GM12892 (cell line): ENCODE measurements at regions not wholly inside any gene's neighbourhood (a gene's known extent, or its start where the extent isn't known, plus 50 kb on each side); places are given as distances from the start of the nearest gene placed in this dataset.

Source experiments
- DNase-seq: peaks from one replicate; pipeline ENCODE4 v3.0.0; 2011; ENCODE audit not compliant: insufficient read length
- FAIRE-seq: peaks from 2 replicates; lab custom pipeline; 2011; peaks lifted over from hg19 to GRCh38; lab: Jason Lieb, UNC
- POLR2A ChIP-seq: IDR thresholded peaks from 2 replicates; pipeline ENCODE4 v1.6.1; 2011; ENCODE audit warnings: low read depth, low read length, control low read depth
- POLR2AphosphoS5 ChIP-seq: IDR thresholded peaks from 2 replicates; pipeline ENCODE4 v1.6.1; 2011; ENCODE audit warnings: low read depth, low read length, control low read depth
- TAF1 ChIP-seq: IDR thresholded peaks from 2 replicates; pipeline ENCODE4 v1.6.1; 2011; ENCODE audit warnings: low read depth, mild to moderate bottlenecking, control low read depth, low read length, borderline replicate concordance

DNA sequence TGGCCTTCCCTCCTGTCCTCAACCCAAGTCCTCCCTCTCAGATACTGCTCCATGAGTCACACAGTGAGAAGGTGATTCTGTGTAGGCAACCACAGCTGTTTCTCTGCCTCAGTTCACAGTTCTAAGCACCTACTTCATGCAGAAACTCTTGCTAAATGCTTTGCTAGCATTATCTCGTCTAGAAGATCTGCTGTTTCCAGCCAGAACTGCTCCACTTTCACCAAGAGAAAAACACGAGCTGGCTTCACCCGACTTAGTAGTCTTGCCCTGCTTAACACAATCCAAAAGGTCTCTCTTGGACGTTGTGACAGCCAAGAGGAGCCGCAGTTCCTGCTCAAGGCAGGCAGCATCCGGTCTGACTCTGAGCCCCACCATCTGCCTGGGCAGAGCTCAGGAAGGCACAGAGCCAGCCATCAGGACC is 272.1 kb downstream of the UACA start:
- DNase-seq (no peak), FAIRE-seq (no peak)
- TF ChIP-seq POLR2A (no peak), POLR2AphosphoS5 (no peak), TAF1 (no peak)

DNA sequence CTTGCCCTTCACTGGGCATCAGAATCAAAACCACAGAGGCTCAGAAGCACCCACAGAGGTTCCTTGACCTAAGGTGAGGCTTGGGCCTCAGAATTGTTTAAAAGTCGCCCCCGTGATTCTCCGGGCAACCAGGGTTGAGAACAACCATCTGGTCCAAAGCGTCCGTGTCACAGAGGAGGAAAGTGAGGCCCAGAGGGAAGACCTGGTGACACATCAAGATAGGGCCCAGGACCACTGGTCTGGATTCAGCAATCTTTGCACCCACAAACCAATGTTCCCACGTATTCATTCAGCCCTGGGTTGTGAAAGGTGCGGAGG is 272.6 kb downstream of the UACA start:
- TF ChIP-seq POLR2A: no peak
- TF ChIP-seq TAF1: no peak
- TF ChIP-seq POLR2AphosphoS5: no peak
- FAIRE-seq (no peak), DNase-seq (no peak)

DNA sequence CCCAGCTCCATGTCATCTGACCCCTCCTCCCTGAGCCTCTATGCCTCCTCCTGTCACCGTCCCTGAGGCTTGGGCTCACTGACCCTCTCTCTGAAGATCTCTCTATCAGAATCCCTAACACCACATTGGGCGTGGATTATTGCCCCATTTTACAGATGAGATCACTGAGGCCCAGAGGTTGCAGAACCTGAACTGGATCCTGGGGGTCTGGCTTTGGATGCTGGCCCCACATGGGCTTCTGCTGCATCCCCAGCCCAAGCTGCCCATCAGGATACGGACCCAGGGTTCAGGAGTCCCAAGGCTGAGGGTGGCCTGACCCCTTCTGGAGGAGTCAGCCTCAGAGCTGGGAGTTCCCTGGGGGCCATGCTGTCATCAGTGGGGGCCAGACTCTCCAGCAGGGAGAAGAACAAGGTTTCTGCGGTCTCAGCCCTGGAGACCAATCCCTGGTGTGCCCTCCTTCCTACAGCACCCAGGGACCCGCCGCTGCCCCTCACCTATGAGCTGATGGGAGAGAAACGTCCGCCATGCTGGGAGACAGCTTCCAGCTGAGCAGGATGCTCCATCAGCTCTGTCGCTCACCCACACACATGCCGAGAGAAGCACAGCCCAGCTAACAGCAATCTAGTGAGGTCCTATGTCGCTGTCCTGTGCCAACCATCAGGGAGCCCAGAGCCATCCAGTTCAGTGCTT is 273.1 kb downstream of the UACA start:
- TF ChIP-seq POLR2AphosphoS5: no peak
- TF ChIP-seq POLR2A: no peak
- TF ChIP-seq TAF1: no peak
- FAIRE-seq: no peak

DNA sequence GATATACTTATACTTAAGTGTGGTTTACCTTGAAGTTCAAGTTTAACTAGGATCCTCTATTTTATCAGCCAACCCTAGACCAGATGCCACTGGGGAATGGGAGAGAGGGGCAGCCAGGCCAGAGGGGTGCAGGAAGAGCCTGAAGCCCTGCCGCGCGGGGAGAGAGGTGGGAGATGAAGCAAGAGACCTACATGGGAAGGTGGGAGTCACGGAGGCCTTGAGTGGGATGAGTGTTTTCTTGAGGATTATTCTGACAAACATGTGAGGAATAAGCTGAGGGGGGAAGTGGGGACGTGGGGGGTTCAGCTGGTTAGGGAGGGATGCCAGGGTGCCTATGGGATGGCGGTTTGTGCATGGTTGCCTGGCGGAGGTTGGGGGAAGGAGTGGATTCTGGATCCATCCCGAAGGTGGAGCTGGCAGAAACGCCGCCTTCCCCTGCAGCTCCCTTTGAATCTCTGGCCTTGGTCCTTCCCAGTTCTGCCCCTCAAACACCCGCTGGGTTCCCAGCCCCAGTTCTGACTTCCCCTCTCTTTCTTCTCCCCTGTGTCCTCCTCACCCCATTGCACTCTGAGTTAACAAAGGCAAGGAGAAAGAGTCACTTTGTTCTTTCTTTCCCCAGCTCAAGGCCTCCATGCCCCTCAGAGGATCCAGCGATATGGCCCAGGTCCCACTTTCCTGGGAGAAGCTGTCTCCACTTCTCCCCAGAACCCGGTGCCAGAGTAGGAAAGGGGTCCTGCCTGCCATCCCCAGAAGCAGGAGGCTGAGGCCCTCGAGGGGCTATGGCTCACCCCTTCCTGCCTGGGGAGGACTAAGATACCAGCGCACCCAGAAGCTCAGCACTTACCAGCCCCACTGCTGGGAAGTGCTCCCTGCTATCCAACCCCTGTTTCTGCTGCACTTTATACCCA is 274.2 kb downstream of the UACA start:
- DNase-seq (no peak), FAIRE-seq (no peak)
- TF ChIP-seq POLR2A: no peak
- no peak for TF ChIP-seq TAF1
- TF ChIP-seq POLR2AphosphoS5: no peak

More for the DNA sequence above, 273.1 kb downstream of the UACA start:
- no peak for DNase-seq

DNA sequence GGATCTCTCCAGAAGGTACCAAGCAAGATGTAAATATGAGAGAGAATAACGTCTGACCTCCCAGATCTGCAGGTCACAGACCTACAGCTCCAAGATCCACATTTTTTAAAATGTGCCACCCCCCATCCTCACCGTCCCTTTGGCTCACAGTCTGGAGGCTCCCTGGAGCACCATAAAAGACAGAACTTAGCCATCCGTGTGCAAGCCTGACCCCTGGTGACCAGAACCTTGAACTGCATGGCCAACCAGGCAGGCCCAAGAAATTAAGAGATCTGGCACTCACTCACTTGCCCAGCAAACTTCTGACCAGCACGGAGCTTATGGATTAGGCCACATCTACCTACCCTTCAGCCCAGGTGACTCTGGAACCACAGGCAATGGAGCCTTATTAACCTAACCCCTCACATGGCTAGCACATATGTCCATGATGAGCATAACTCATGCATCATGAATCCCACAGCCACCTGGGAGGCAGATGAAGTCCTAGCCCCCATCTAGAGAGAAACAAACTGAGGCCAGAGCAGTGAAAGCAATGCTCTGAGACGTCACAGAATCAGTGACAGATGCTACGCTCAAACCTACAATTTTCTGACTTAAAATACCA is 275.3 kb downstream of the UACA start:
- no peak for DNase-seq
- TF ChIP-seq POLR2A: no peak
- no peak for TF ChIP-seq TAF1
- no peak for TF ChIP-seq POLR2AphosphoS5
- peak; percentile 77 for FAIRE-seq

DNA sequence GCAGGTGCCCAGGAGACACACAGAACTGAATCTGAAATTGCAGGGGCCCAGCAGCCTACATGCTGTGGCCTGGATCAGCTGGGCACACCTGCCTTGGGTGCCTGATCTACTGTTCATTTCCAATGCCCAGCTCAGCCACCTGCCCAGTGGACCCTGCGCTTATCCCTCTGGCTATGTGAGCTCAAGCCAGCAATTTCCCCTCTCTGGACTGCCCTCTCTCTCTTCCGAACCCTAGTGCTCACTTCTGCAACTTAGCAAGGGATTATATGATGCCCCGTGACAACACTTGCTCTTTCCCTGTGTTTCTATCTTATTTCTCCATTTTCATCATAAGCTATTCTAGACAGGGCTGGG is 276.0 kb downstream of the UACA start:
- TF ChIP-seq POLR2A (no peak), POLR2AphosphoS5 (no peak), TAF1 (no peak)
- DNase-seq (no peak), FAIRE-seq (no peak)

DNA sequence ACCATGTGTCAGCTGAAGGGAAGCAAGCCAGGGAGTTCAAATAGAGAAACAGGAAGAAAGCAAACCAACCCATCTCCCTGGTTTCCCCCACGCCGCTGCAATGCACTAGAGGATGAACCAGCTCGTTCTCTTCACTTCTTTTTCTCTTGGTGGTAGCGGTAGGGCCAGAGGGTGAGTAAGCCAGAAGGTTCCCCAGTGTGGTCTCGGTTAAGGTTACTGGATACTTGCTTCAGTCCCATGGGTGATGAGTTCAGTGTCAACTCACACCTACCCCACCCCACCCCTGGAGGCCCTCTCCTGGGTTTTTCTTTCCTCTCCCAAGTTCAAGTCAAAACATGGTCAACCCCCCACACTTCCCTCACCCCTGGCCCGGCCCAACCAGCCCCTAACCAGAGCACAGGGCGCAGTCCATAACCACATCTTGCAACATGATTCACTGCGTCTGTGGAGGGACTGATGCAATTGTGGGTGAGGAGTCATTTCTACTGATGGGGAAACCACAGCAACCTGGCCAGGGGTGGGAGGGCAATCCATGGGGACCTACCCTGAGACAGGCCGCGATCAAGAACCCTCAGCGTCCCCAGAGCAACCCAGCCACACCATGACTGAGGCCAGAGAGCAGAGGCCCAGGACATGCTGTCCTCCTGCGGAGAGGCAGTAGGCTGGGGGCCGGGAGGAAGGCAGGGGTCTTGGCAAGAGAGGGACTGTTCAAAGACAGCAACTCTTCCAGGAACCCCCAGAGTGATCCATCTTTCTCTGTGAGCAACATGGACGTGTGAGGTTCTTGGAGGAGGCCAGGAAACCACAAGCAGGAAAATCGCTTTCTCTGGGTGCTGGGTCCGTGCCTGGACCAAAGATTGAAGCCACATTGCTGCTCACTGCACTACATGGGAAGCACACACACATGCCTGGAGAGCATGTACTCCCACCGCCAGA is 276.6 kb downstream of the UACA start:
- FAIRE-seq: peak; percentile 81
- peak; percentile 77 for DNase-seq
- TF ChIP-seq POLR2A (no peak), POLR2AphosphoS5 (no peak)

DNA sequence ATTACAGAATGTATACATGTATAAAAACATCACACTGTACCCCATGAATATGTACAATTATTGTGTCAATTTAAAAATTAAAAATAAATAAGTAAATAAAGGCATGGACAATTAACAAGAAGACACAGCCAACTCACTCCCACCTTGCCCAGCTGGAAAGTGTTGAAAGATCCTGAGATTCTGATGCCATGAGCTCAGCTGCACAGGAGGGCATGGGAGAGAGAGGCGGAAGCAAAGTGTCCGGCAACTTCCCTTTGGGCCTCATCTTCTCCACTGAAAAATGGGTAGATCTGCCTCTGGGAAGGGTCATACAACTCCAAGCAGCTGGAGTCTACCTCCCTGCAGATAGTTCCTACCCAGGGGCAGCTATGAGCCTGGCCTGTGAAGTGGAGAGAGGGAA is 277.3 kb downstream of the UACA start:
- no peak for TF ChIP-seq POLR2AphosphoS5
- no peak for TF ChIP-seq TAF1
- TF ChIP-seq POLR2A: no peak
- FAIRE-seq (no peak), DNase-seq (no peak)

DNA sequence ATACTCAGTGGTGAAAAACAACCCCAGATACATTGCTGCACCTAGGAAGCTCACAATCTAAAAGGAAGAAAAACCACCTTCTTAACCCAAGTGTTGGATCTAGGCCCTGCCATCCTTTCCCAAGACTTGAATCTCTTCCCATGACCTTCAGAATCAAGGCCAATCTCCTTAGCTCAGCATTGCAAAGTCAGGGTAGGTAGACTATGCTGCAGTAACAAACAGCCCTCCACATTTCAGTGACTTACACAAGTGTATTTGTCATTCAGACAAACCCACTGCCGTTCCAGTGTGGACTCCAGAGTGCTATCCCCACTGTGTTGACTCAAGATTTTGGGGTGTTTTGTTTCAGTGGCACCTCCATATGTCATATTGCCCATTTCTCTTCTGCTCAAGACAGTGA is 278.4 kb downstream of the UACA start:
- no peak for DNase-seq
- FAIRE-seq: no peak
- no peak for TF ChIP-seq POLR2A
- TF ChIP-seq TAF1: no peak
- TF ChIP-seq POLR2AphosphoS5: no peak

DNA sequence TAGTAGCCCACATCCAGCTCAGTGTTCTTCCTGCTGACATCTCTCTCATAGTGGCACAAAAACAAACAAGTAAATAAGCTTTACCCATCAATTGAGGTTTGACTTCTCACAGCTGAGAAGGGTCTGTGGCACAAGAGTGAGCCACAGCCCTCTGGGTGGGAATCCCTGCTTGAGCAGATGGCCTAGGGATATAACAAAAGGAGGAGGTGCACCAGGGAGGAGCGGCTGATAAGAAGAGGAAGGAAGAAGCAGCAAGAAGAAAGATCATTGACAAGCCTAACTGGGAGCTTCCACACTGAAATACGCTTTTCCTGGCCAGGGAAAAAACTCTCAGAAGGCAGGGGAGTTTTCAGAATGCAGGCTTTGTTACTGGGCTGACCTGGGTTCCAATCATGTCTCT is 279.8 kb downstream of the UACA start:
- FAIRE-seq (no peak), DNase-seq (no peak)
- TF ChIP-seq POLR2AphosphoS5 (no peak), TAF1 (no peak), POLR2A (no peak)

DNA sequence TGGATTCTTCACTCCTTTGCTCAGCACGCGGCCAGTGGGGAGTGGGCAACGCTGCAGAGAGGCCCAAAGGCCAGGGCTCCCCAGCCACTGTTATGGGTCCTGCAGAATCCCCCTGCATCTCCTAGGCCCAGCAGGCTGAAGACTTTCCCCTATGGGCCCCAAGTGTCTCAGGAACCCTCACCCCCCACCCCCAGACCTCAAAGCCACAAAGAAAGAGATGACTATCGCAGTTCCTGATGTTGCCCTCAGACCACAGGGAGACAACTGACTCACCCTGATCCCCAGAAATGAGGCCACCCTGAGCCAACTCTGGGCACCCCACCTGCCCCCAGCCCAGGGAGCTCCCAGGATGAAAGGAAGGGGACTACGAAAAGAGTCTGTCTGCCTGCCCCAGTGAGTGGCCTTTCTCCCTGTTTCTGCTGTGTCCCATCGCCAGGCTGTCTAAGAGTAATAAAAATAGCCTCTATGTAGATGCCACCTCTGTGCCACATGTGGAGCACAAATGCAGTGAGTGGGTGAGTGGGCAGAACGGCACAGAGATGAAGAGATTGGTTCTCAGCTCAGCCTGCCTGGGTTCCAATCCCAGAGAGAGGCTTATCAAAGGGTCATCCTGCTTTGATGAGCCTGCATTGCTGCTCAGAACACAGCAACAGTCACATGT is 283.0 kb downstream of the UACA start:
- TF ChIP-seq TAF1: no peak
- no peak for TF ChIP-seq POLR2AphosphoS5
- no peak for TF ChIP-seq POLR2A
- FAIRE-seq: no peak

More for the DNA sequence above, 283.0 kb downstream of the UACA start:
- DNase-seq: no peak
